Ramos (cell line): ENCODE measurements at regions not wholly inside any gene's neighbourhood (a gene's known extent, or its start where the extent isn't known, plus 50 kb on each side); places are given as distances from the start of the nearest gene placed in this dataset.

Experiments
- in situ Hi-C: fragments of 300-500 bp; cut with MboI; formaldehyde crosslinking; loops from one replicate; pipeline ENCODE4 v1.14.3; 2022; ENCODE audit warnings: low sequenced_read_pairs; ENCODE audit not compliant: unreplicated experiment

- in situ Hi-C loops = no loop called here
Measured at GRCh38 chr11:123378096-123378495, 52.0 kb upstream of the GRAMD1B start.

GRCh38 chr11:123377355-123377754, 52.7 kb upstream of the GRAMD1B start:
- in situ Hi-C loops = no loop called here

- in situ Hi-C loops = no loop called here
Measured at GRCh38 chr11:123375832-123376231, 54.2 kb upstream of the GRAMD1B start.

GRCh38 chr11:123374622-123374968, 55.5 kb upstream of the GRAMD1B start:
- in situ Hi-C loops = no loop called here

- in situ Hi-C loops = no loop called here
Measured at GRCh38 chr11:123373754-123374621, 56.1 kb upstream of the GRAMD1B start.

- in situ Hi-C loops = no loop called here
Measured at GRCh38 chr11:123371506-123372297, 58.4 kb upstream of the GRAMD1B start.

GRCh38 chr11:123366924-123367323, 63.1 kb upstream of the GRAMD1B start:
- in situ Hi-C loops = no loop called here

GRCh38 chr11:123365955-123366354, 64.1 kb upstream of the GRAMD1B start:
- in situ Hi-C loops = no loop called here

GRCh38 chr11:123364080-123364479, 66.0 kb upstream of the GRAMD1B start:
- in situ Hi-C loops = no loop called here

GRCh38 chr11:123363556-123363955, 66.5 kb upstream of the GRAMD1B start:
- in situ Hi-C loops = no loop called here

- in situ Hi-C loops = no loop called here
Measured at GRCh38 chr11:123362941-123363340, 67.1 kb upstream of the GRAMD1B start.

- in situ Hi-C loops = no loop called here
Measured at GRCh38 chr11:123362186-123362585, 67.9 kb upstream of the GRAMD1B start.

- in situ Hi-C loops = no loop called here
Measured at GRCh38 chr11:123361110-123361509, 69.0 kb upstream of the GRAMD1B start.

- in situ Hi-C loops = no loop called here
Measured at GRCh38 chr11:123360267-123360936, 69.7 kb upstream of the GRAMD1B start.

- in situ Hi-C loops = no loop called here
Measured at GRCh38 chr11:123357990-123358827, 71.9 kb upstream of the GRAMD1B start.

- in situ Hi-C loops = no loop called here
Measured at GRCh38 chr11:123357353-123357989, 72.6 kb upstream of the GRAMD1B start.

- in situ Hi-C loops = no loop called here
Measured at GRCh38 chr11:123356539-123356938, 73.5 kb upstream of the GRAMD1B start.

- in situ Hi-C loops = no loop called here
Measured at GRCh38 chr11:123354371-123354975, 75.6 kb upstream of the GRAMD1B start.

- in situ Hi-C loops = no loop called here
Measured at GRCh38 chr11:123351375-123351774, 78.7 kb upstream of the GRAMD1B start.
